GM12878 (cell line): ENCODE measurements at regions not wholly inside any gene's neighbourhood (a gene's known extent, or its start where the extent isn't known, plus 50 kb on each side); places are given as distances from the start of the nearest gene placed in this dataset.

Experiments
- BHLHE40 ChIP-seq, 2 experiments: fragments of 450-650 bp in 1 of 2; IDR thresholded peaks; 2 replicates each; pipeline ENCODE4 v1.6.1; 2011 to 2017; ENCODE audit warnings: low read depth in 2 of 2, borderline replicate concordance in 1 of 2, improper control_type of control experiment in 1 of 2, low read length in 1 of 2, mild to moderate bottlenecking in 1 of 2
- JUNB ChIP-seq: IDR thresholded peaks from 2 replicates; pipeline ENCODE4 v1.6.1; 2016; ENCODE audit warnings: antibody characterized with exemption, mild to moderate bottlenecking

DNA sequence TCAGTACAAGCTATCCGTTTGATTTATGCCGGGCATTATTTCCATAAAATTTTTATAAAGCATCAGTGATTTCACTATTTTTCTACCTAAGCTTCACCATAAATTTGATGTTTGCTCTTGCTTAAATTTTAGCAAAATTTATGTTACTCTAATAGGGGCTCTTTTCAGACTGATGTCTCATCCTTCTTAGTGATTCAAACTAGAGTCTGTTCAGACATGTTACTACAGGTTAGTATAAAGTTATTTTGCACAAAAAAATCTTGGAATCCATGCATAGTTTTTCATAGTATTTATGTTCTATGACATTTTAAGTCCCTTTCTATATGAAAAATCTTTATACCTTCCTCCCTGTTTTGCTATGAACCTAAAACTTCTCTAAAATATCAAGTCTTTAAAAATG is 1151.9 kb downstream of the SLITRK5 start:
- TF ChIP-seq JUNB: no peak
- TF ChIP-seq BHLHE40 (IDR thresholded peaks at IDR 0.05; ENCODE audit: borderline replicate concordance in 1 of 2, low read depth in 2 of 2, low read length in 1 of 2): no peak
